Neuronal stem cell (in vitro differentiated cells): ENCODE measurements at regions not wholly inside any gene's neighbourhood (a gene's known extent, or its start where the extent isn't known, plus 50 kb on each side); places are given as distances from the start of the nearest gene placed in this dataset.
A peak's percentile ranks its signal among the peaks of the same experiment; 100 is the strongest.

Experiments used
- DNase-seq: peaks from one replicate; pipeline ENCODE4 v3.0.0-alpha.2; 2013; ENCODE audit warnings: low spot score
- H2AFZ ChIP-seq: one replicate; pipeline ENCODE4 v1.6.1; 2013; ENCODE audit warnings: mild to moderate bottlenecking, low read length, inconsistent platforms
- H2AK5ac ChIP-seq: 2 replicates; pipeline ENCODE4 v1.6.1; 2013; ENCODE audit warnings: low read depth, mild to moderate bottlenecking, inconsistent platforms, low read length, moderate library complexity, mixed read lengths
- H2BK120ac ChIP-seq: 2 replicates; pipeline ENCODE4 v1.6.1; 2013; ENCODE audit warnings: low read depth, mild to moderate bottlenecking, inconsistent platforms, low read length, moderate library complexity, mixed read lengths
- H2BK12ac ChIP-seq: one replicate; pipeline ENCODE4 v1.6.1; 2013; ENCODE audit warnings: low read length, inconsistent platforms
- H2BK15ac ChIP-seq: 2 replicates; pipeline ENCODE4 v1.6.1; 2013; ENCODE audit warnings: mild to moderate bottlenecking, low read length, inconsistent platforms, mixed read lengths
- H2BK5ac ChIP-seq: one replicate; pipeline ENCODE4 v1.6.1; 2013; ENCODE audit warnings: inconsistent platforms, mild to moderate bottlenecking, low read length, moderate library complexity
- H3K14ac ChIP-seq: one replicate; pipeline ENCODE4 v1.6.1; 2013; ENCODE audit warnings: low read length, inconsistent platforms
- H3K18ac ChIP-seq: 2 replicates; pipeline ENCODE4 v1.6.1; 2013; ENCODE audit warnings: low read length, inconsistent platforms
- H3K23ac ChIP-seq: 2 replicates; pipeline ENCODE4 v1.6.1; 2013; ENCODE audit warnings: low read depth, mild to moderate bottlenecking, mixed read lengths, low read length, inconsistent platforms; ENCODE audit not compliant: poor library complexity
- H3K27ac ChIP-seq: replicated peaks from 3 replicates; pipeline ENCODE4 v1.5.1; 2013; ENCODE audit warnings: low read length, inconsistent platforms
- H3K27me3 ChIP-seq, 3 experiments: 2 replicates each; pipeline ENCODE4 v1.6.1; 2013; ENCODE audit warnings: low read length in 3 of 3, mild to moderate bottlenecking in 2 of 3, inconsistent platforms in 1 of 3, low read depth in 1 of 3, mixed read lengths in 1 of 3, moderate library complexity in 1 of 3; ENCODE audit not compliant: control insufficient read depth in 3 of 3, insufficient read depth in 3 of 3
- H3K36me3 ChIP-seq, 2 donors: replicated peaks in 1 of 2; 2 replicates each; pipeline ENCODE4 v1.6.1; 2013; ENCODE audit warnings: low read length in 2 of 2; ENCODE audit not compliant: control insufficient read depth in 2 of 2, insufficient read depth in 2 of 2
- H3K4ac ChIP-seq: 2 replicates; pipeline ENCODE4 v1.6.1; 2013; ENCODE audit warnings: inconsistent platforms, mild to moderate bottlenecking, low read length, moderate library complexity
- H3K4me1 ChIP-seq, 2 donors: 1 replicate in 1 of 2; 2 replicates in 1 of 2; pipeline ENCODE4 v1.6.1; 2013; ENCODE audit warnings: low read length in 2 of 2, low read depth in 1 of 2; ENCODE audit not compliant: control insufficient read depth in 2 of 2, insufficient read depth in 1 of 2
- H3K4me2 ChIP-seq: one replicate; pipeline ENCODE4 v1.6.1; 2013; ENCODE audit warnings: mild to moderate bottlenecking, low read length, inconsistent platforms; ENCODE audit not compliant: insufficient read depth, poor library complexity, severe bottlenecking
- H3K4me3 ChIP-seq, 2 donors: 2 replicates each; pipeline ENCODE4 v1.5.1; 2013; ENCODE audit warnings: low read length in 2 of 2, mild to moderate bottlenecking in 2 of 2, inconsistent platforms in 1 of 2, moderate library complexity in 1 of 2
- H3K79me1 ChIP-seq: one replicate; pipeline ENCODE4 v1.6.1; 2013; ENCODE audit warnings: low read depth, mild to moderate bottlenecking, inconsistent platforms, low read length, moderate library complexity
- H3K9ac ChIP-seq: one replicate; pipeline ENCODE4 v1.6.1; 2013; ENCODE audit warnings: mild to moderate bottlenecking, low read depth, low read length, inconsistent platforms; ENCODE audit not compliant: poor library complexity
- H3K9me3 ChIP-seq, 2 donors: replicated peaks in 1 of 2; 2 replicates each; pipeline versions ENCODE3 to v1.6.1; 2013; ENCODE audit warnings: low read length in 2 of 2, mild to moderate bottlenecking in 2 of 2, inconsistent platforms in 1 of 2, low read depth in 1 of 2, mixed read lengths in 1 of 2, moderate library complexity in 1 of 2; ENCODE audit not compliant: control insufficient read depth in 2 of 2, insufficient read depth in 1 of 2
- H4K8ac ChIP-seq: one replicate; pipeline ENCODE4 v1.6.1; 2013; ENCODE audit warnings: low read depth, mild to moderate bottlenecking, inconsistent platforms, low read length, moderate library complexity
- H4K91ac ChIP-seq: one replicate; pipeline ENCODE4 v1.6.1; 2013; ENCODE audit warnings: low read length, low read depth, mild to moderate bottlenecking, inconsistent platforms; ENCODE audit not compliant: poor library complexity
- WGBS, 2 donors: extraction: QIAGEN DNeasy Blood & Tissue Kit; methylation state at CpG; one replicate each; pipeline ENCODE4 v1.1.7; 2013; ENCODE audit warnings: missing lambda C conversion rate in 2 of 2, mixed read lengths in 1 of 2; ENCODE audit not compliant: insufficient read length in 2 of 2, insufficient replicate concordance in 1 of 2; ENCODE audit errors: extremely low coverage in 2 of 2; 5-methylcytosine and 5-hydroxymethylcytosine counted together

DNA sequence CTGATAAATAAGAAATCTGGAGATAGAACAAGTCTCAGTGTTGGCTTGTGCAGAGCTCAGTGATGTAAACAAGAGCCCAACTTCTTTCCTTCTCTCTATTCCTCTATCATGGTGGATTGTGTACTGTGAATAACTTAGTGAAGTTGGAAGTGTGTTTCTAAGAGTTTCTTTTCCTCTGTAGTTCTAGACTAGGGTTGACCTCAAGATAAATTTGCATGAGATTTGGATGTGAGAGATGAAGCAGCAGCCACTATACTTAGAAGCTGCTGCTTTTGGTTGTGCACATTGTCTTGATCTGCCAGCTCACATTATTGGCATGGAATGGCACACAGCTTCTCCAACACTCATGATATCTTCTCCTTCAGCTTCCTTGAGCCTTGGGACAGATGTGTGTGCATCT, 198.9 kb upstream of the ZP4 start:
- peaks cover 0 to 6% of the 10 kb centered on the region in 2 donors for H3K4me1 ChIP-seq
- H3K9ac ChIP-seq: no peak overlapping the region

DNA sequence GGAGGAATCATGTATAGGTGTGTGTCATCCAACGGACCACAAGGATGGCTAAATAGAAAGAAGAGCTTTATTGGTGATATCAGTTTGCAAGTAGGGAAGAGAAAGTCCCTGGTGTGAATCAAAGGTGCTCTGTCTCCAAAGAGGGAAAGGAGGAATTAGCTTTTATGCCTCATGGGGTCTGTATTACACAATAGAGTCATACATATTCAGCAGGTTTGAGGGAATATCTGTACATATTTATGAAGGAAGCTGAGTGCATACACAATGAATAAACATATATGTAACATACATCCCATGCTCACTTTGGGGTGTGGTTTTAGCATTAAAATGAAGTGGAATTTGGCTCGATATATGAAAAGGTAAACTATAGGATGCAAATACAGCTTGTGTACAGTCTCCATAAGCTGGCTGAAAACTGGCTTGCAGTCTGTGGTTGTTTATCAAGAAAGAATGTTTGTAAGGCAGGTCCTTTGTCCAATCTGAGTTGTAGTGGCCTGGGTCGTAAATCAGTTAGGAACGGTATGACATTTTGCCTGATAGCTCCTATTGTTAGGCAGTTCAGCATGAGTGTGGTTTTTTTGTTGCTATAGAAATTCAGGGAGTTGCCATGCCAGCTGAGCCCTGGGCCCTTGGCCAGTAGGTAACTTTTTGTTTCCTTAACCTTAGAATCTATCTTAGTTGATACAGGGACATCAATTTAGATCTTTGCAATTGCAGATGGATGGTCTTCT, 198.0 kb upstream of the ZP4 start:
- H3K14ac ChIP-seq: no peak overlapping the region
- H3K23ac ChIP-seq: no peak overlapping the region
- H3K27ac ChIP-seq: no peak overlapping the region
- H3K4me2 ChIP-seq: no peak overlapping the region
- no peak overlapping the region for H4K91ac ChIP-seq
- no peaks in the 10 kb centered on the region for H3K9me3 ChIP-seq
- H2BK15ac ChIP-seq: no peak overlapping the region
- no peak overlapping the region for H3K4ac ChIP-seq
- no peak overlapping the region for H2AK5ac ChIP-seq
- no peaks in the 10 kb centered on the region for H3K27me3 ChIP-seq
- no peaks in the 10 kb centered on the region for H3K79me1 ChIP-seq
- H2AFZ ChIP-seq: peak overlapping the region; percentile 39
- no peak overlapping the region for H3K18ac ChIP-seq
- H3K36me3 ChIP-seq: no peaks in the 10 kb centered on the region
- WGBS, 2 donors: no CpG with 5 or more reads among the region's 4 CpGs
- H3K4me1 ChIP-seq: peaks cover 0 to 6% of the 10 kb centered on the region in 2 donors
- H3K9ac ChIP-seq: no peak overlapping the region
- no peak overlapping the region for H2BK12ac ChIP-seq
- H3K4me3 ChIP-seq: no peak overlapping the region
- H4K8ac ChIP-seq: no peak overlapping the region
- H2BK5ac ChIP-seq: no peak overlapping the region
- no peak overlapping the region for H2BK120ac ChIP-seq
- DNase-seq: no peak

More for the DNA sequence above, 198.9 kb upstream of the ZP4 start:
- no peak overlapping the region for H4K91ac ChIP-seq
- H2AK5ac ChIP-seq: no peak overlapping the region
- no peak overlapping the region for H3K4me2 ChIP-seq
- H3K36me3 ChIP-seq: no peaks in the 10 kb centered on the region
- no peaks in the 10 kb centered on the region for H3K9me3 ChIP-seq
- no peak overlapping the region for H3K4ac ChIP-seq
- no peak overlapping the region for H3K18ac ChIP-seq
- no peaks in the 10 kb centered on the region for H3K27me3 ChIP-seq
- H2BK120ac ChIP-seq: no peak overlapping the region
- no peak overlapping the region for H2BK12ac ChIP-seq
- no peak overlapping the region for H3K14ac ChIP-seq
- H3K27ac ChIP-seq: no peak overlapping the region
- no peaks in the 10 kb centered on the region for H3K79me1 ChIP-seq
- H2BK5ac ChIP-seq: no peak overlapping the region
- H4K8ac ChIP-seq: no peak overlapping the region
- no peak overlapping the region for H3K4me3 ChIP-seq
- no peak overlapping the region for H3K23ac ChIP-seq
- no peak overlapping the region for H2AFZ ChIP-seq
- no peak overlapping the region for H2BK15ac ChIP-seq
- DNase-seq: no peak

DNA sequence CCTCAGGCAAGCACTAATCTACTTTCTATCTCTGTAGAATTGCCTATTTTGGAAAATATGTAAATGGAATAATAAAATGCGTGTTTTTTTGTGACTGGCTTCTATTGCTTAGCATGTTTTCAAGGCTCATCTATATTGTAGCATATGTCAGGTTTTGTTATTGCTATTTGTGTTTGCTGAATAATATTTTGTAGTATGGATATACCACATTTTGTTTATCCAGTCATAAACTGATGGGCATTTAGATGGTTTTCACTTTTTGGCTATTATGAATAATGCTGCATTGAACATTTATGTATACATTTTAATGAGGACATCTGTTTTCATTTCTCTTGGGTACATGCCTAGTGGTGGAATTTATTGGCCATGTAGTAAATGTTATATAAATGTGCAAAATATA, 183.3 kb upstream of the ZP4 start:
- Histone ChIP-seq H3K23ac (no peak overlapping the region), H3K9ac (no peak overlapping the region), H2BK120ac (no peak overlapping the region), H3K4me3 (no peak overlapping the region), H3K18ac (no peak overlapping the region), H3K4me1 (peaks cover 0 to 2% of the 10 kb centered on the region in 2 donors), H3K4me2 (no peak overlapping the region), H3K9me3 (no peaks in the 10 kb centered on the region), H2BK15ac (no peak overlapping the region), H4K91ac (no peak overlapping the region), H3K36me3 (no peaks in the 10 kb centered on the region), H2BK12ac (no peak overlapping the region), H2AK5ac (no peak overlapping the region), H3K14ac (no peak overlapping the region), H3K27ac (no peak overlapping the region), H3K27me3 (no peaks in the 10 kb centered on the region), H2BK5ac (no peak overlapping the region), H4K8ac (no peak overlapping the region), H3K79me1 (no peaks in the 10 kb centered on the region), H3K4ac (no peak overlapping the region), H2AFZ (no peak overlapping the region)
- no CpG with 5 or more reads among the region's 1 CpG for WGBS, 2 donors
- no peak for DNase-seq

GRCh38 chr1:238071061-238071460, 180.3 kb upstream of the ZP4 start:
- H2AK5ac ChIP-seq: no peak overlapping the region
- H2BK15ac ChIP-seq: no peak overlapping the region
- DNase-seq: no peak
- H3K79me1 ChIP-seq: no peaks in the 10 kb centered on the region
- no peak overlapping the region for H3K4me2 ChIP-seq
- no peaks in the 10 kb centered on the region for H3K9me3 ChIP-seq
- peaks cover 0 to 2% of the 10 kb centered on the region in 2 donors for H3K4me1 ChIP-seq
- no CpG with 5 or more reads among the region's 3 CpGs for WGBS, 2 donors
- no peaks in the 10 kb centered on the region for H3K27me3 ChIP-seq
- no peak overlapping the region for H3K9ac ChIP-seq
- no peak overlapping the region for H4K91ac ChIP-seq
- H4K8ac ChIP-seq: no peak overlapping the region
- H3K4me3 ChIP-seq: no peak overlapping the region
- H3K27ac ChIP-seq: no peak overlapping the region
- no peak overlapping the region for H2BK120ac ChIP-seq
- no peak overlapping the region for H3K14ac ChIP-seq
- no peaks in the 10 kb centered on the region for H3K36me3 ChIP-seq
- H2BK12ac ChIP-seq: no peak overlapping the region
- H2BK5ac ChIP-seq: no peak overlapping the region
- H2AFZ ChIP-seq: no peak overlapping the region
- no peak overlapping the region for H3K18ac ChIP-seq
- no peak overlapping the region for H3K4ac ChIP-seq
- no peak overlapping the region for H3K23ac ChIP-seq
